Activated CD8-positive, alpha-beta T cell treated with anti-CD3 and anti-CD28 coated beads, Interleukin-2, amount 10 ng/mL, durations not matched to agents 7 days and 5 days (primary cell): ENCODE measurements at regions not wholly inside any gene's neighbourhood (a gene's known extent, or its start where the extent isn't known, plus 50 kb on each side); places are given as distances from the start of the nearest gene placed in this dataset.

ENCODE experiments used
- ATAC-seq: fragments of 150-1000 bp; cut with Tn5 transposase; one replicate; pipeline ENCODE4 v1.10.0; 2021; ENCODE audit warnings: moderate library complexity
- CTCF ChIA-PET: fragments of 350-600 bp; sonication (Branson Sonifier 250); formaldehyde crosslinking; loops from one replicate; lab custom pipeline; 2021; ENCODE audit warnings: antibody characterized with exemption; lab: Charles Lee
- POLR2A ChIA-PET: fragments of 350-600 bp; sonication (Branson Sonifier 250); formaldehyde crosslinking; loops from one replicate; lab custom pipeline; 2021; ENCODE audit warnings: antibody characterized with exemption; lab: Charles Lee
- DNase-seq: peaks from one replicate; pipeline ENCODE4 v3.0.0-alpha.2; 2020
- H3K27ac Mint-ChIP-seq: one replicate; pipeline ENCODE4 v1.8.0; 2021; ENCODE audit warnings: mild to moderate bottlenecking, mixed read lengths
- H3K27me3 Mint-ChIP-seq: one replicate; pipeline ENCODE4 v1.8.0; 2021; ENCODE audit warnings: low read depth, mixed read lengths
- H3K36me3 Mint-ChIP-seq: one replicate; pipeline ENCODE4 v1.8.0; 2021; ENCODE audit warnings: low read depth, mixed read lengths
- H3K4me1 Mint-ChIP-seq: one replicate; pipeline ENCODE4 v1.8.0; 2021; ENCODE audit warnings: low read depth, mixed read lengths
- H3K4me3 Mint-ChIP-seq: one replicate; pipeline ENCODE4 v1.8.0; 2021; ENCODE audit warnings: mild to moderate bottlenecking, mixed read lengths
- H3K9me3 Mint-ChIP-seq: one replicate; pipeline ENCODE4 v1.8.0; 2022; ENCODE audit warnings: mixed read lengths; ENCODE audit not compliant: insufficient read depth

- no peaks in the 10 kb centered on the region for H3K27me3 Mint-ChIP-seq
- no peak for ATAC-seq
- no peaks in the 10 kb centered on the region for H3K36me3 Mint-ChIP-seq
- no peaks in the 10 kb centered on the region for H3K9me3 Mint-ChIP-seq
- DNase-seq: no peak
- H3K27ac Mint-ChIP-seq: no peak overlapping the region
- CTCF ChIA-PET: no interaction called here
- POLR2A ChIA-PET: no interaction called here
- no peak overlapping the region for H3K4me3 Mint-ChIP-seq
- no peaks in the 10 kb centered on the region for H3K4me1 Mint-ChIP-seq
Observed at GRCh38 chr5:3237276-3237868, 358.3 kb upstream of the IRX1 start.

GRCh38 chr5:3234566-3234965 is 361.1 kb upstream of the IRX1 start:
- Mint-ChIP-seq H3K9me3 (no peaks in the 10 kb centered on the region), H3K4me3 (no peak overlapping the region), H3K36me3 (no peaks in the 10 kb centered on the region), H3K4me1 (no peaks in the 10 kb centered on the region), H3K27ac (no peak overlapping the region), H3K27me3 (no peaks in the 10 kb centered on the region)
- DNase-seq: no peak
- POLR2A ChIA-PET: no interaction called here
- ATAC-seq: no peak
- CTCF ChIA-PET: no interaction called here

DNA sequence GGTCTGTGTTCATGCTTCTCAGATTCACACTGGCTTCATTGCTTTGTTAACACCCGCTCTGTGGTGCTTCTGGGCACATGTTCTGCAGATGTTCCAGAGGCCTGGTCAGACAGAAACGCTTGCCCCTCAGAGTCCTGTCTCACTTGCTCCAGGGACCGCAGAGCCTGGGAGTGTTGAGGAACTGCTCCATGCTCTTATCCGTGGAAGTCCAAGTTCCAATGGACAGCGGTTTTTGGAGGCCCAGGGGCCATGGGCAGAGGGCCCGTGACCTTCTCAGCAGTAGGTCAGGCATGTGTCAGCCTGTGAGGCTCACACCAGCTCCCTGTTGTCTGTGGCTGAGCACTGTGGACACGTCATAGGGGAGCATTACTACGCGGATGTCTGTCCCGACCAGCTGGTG is 364.7 kb upstream of the IRX1 start:
- ChIA-PET POLR2A (no interaction called here), CTCF (no interaction called here)
- ATAC-seq (no peak), DNase-seq (no peak)
- Mint-ChIP-seq H3K4me3 (no peak overlapping the region), H3K36me3 (no peaks in the 10 kb centered on the region), H3K9me3 (peaks cover 8% of the 10 kb centered on the region), H3K4me1 (no peaks in the 10 kb centered on the region), H3K27me3 (no peaks in the 10 kb centered on the region), H3K27ac (no peak overlapping the region)

- Mint-ChIP-seq H3K27ac (no peak overlapping the region), H3K27me3 (no peaks in the 10 kb centered on the region), H3K36me3 (no peaks in the 10 kb centered on the region), H3K4me3 (no peak overlapping the region), H3K9me3 (peaks cover 8% of the 10 kb centered on the region), H3K4me1 (no peaks in the 10 kb centered on the region)
- POLR2A ChIA-PET: no interaction called here
- CTCF ChIA-PET: no interaction called here
- ATAC-seq (no peak), DNase-seq (no peak)
Observed at GRCh38 chr5:3230254-3230653, 365.4 kb upstream of the IRX1 start.

- no peaks in the 10 kb centered on the region for H3K27me3 Mint-ChIP-seq
- H3K4me1 Mint-ChIP-seq: no peaks in the 10 kb centered on the region
- no peak overlapping the region for H3K27ac Mint-ChIP-seq
- POLR2A ChIA-PET: no interaction called here
- CTCF ChIA-PET: no interaction called here
- no peak for ATAC-seq
- DNase-seq: no peak
- H3K4me3 Mint-ChIP-seq: no peak overlapping the region
- peaks cover 8% of the 10 kb centered on the region for H3K9me3 Mint-ChIP-seq
- H3K36me3 Mint-ChIP-seq: no peaks in the 10 kb centered on the region
Observed at GRCh38 chr5:3226196-3226920, 369.3 kb upstream of the IRX1 start.

GRCh38 chr5:3225201-3225960 is 370.3 kb upstream of the IRX1 start:
- ATAC-seq (no peak), DNase-seq (no peak)
- peaks cover 8% of the 10 kb centered on the region for H3K9me3 Mint-ChIP-seq
- no peak overlapping the region for H3K4me3 Mint-ChIP-seq
- H3K27ac Mint-ChIP-seq: no peak overlapping the region
- CTCF ChIA-PET: no interaction called here
- no peaks in the 10 kb centered on the region for H3K27me3 Mint-ChIP-seq
- H3K36me3 Mint-ChIP-seq: no peaks in the 10 kb centered on the region
- H3K4me1 Mint-ChIP-seq: no peaks in the 10 kb centered on the region
- POLR2A ChIA-PET: no interaction called here

GRCh38 chr5:3222924-3223323 is 372.7 kb upstream of the IRX1 start:
- peaks cover 8% of the 10 kb centered on the region for H3K9me3 Mint-ChIP-seq
- H3K27ac Mint-ChIP-seq: no peak overlapping the region
- H3K27me3 Mint-ChIP-seq: no peaks in the 10 kb centered on the region
- POLR2A ChIA-PET: no interaction called here
- no peak overlapping the region for H3K4me3 Mint-ChIP-seq
- CTCF ChIA-PET: no interaction called here
- no peak for DNase-seq
- no peak for ATAC-seq
- H3K36me3 Mint-ChIP-seq: no peaks in the 10 kb centered on the region
- H3K4me1 Mint-ChIP-seq: no peaks in the 10 kb centered on the region

GRCh38 chr5:3221432-3221831 is 374.2 kb upstream of the IRX1 start:
- Mint-ChIP-seq H3K27me3 (no peaks in the 10 kb centered on the region), H3K4me1 (no peaks in the 10 kb centered on the region), H3K9me3 (no peaks in the 10 kb centered on the region), H3K36me3 (no peaks in the 10 kb centered on the region), H3K4me3 (no peak overlapping the region), H3K27ac (no peak overlapping the region)
- DNase-seq (no peak), ATAC-seq (no peak)
- CTCF ChIA-PET: no interaction called here
- POLR2A ChIA-PET: no interaction called here

DNA sequence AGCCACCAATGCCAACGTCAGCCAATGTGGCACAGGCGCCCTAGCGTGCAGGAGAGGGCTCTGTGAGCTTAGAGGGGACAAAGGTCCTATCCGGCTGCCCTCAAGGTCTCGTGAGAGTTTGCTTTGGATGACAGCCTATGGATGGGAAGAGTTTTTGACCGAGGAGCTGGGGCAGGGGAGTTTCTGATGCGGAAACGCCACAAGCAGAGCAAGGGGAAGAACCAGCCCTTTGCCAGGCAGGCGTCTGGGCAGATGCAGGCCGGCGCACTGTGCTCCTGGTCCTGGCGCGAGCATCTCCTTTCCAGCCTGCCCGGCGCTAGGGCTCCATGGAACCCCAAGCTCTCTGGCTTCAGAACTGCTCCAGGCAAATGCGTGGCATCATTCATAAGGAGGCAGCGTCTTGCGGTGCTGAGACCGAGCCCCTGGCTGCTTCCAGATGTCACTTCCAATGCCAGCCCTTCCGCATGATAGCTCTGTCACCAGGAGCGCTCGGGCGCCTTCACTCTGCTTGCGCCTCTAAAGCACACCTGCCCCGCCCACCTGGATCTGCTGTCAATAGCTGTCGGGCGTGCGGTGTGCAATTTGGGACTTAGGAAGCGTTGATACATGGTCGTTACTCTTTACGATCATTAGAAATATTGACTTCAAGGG is 374.9 kb upstream of the IRX1 start:
- ATAC-seq: no peak
- no peaks in the 10 kb centered on the region for H3K27me3 Mint-ChIP-seq
- H3K36me3 Mint-ChIP-seq: no peaks in the 10 kb centered on the region
- no peaks in the 10 kb centered on the region for H3K4me1 Mint-ChIP-seq
- ChIA-PET CTCF (no interaction called here), POLR2A (no interaction called here)
- DNase-seq: no peak
- H3K27ac Mint-ChIP-seq: no peak overlapping the region
- H3K4me3 Mint-ChIP-seq: no peak overlapping the region
- H3K9me3 Mint-ChIP-seq: no peaks in the 10 kb centered on the region

DNA sequence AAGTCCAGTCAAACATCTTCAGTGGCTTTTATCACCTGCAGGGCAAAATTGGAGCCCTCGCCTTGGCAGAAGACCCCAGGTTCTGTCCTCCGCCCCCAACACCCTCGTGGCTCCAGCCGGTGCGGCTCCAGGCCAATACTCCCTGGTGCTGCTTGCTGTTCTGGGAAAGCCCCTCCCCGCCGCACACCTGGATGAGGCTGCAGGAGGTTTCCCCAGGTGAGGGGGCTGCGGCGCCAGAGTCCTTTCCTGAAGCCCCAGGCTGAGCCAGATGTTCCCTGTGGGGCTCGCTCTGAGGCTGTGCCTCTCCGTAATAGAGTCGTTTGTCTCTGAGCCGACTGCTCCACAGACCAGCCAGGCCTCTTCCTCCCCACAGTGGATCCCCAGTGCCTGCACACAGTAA is 375.4 kb upstream of the IRX1 start:
- H3K27me3 Mint-ChIP-seq: no peaks in the 10 kb centered on the region
- no peaks in the 10 kb centered on the region for H3K36me3 Mint-ChIP-seq
- DNase-seq (no peak), ATAC-seq (no peak)
- no peak overlapping the region for H3K27ac Mint-ChIP-seq
- CTCF ChIA-PET: no interaction called here
- no peak overlapping the region for H3K4me3 Mint-ChIP-seq
- H3K4me1 Mint-ChIP-seq: no peaks in the 10 kb centered on the region
- no peaks in the 10 kb centered on the region for H3K9me3 Mint-ChIP-seq
- POLR2A ChIA-PET: no interaction called here

DNA sequence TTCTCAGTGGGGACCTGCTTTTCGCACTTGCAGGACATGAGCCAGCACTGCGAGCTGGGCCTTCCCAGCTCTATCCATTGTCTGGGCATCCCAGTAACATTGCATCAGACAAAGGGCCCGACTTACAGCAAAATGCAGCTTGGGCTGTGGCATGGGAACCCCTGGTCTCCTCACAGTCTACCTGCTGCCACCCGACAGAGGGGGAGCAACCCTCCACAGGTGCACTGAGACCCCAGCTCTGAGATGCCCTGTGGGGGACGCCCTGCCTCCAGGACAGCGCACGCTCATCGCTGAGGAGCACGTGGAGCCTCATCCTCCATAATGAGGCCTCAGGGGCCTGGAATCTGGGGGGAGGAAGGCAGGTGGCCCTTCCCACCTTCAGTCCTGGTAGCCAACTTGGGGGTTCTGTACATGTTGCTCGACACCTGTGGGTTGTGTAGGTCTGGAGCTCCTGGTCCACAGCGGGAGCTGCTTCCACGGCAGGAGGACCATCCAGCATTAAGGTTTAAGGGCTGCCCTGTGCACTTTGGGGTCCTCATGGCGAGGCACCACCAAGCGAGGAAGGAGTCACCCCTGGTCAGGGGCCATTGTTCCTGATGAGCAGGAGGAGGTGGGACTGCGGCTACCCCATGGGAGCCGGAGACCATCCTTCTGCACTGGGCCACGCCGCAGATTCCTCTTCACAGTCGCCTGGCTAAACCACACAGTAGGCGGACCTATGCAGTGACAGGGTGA is 376.5 kb upstream of the IRX1 start:
- no peaks in the 10 kb centered on the region for H3K27me3 Mint-ChIP-seq
- no peak for ATAC-seq

More for the DNA sequence above, 376.5 kb upstream of the IRX1 start:
- POLR2A ChIA-PET: no interaction called here
- no peak for DNase-seq
- no peaks in the 10 kb centered on the region for H3K9me3 Mint-ChIP-seq
- H3K4me3 Mint-ChIP-seq: no peak overlapping the region
- CTCF ChIA-PET: no interaction called here
- H3K36me3 Mint-ChIP-seq: no peaks in the 10 kb centered on the region
- no peaks in the 10 kb centered on the region for H3K4me1 Mint-ChIP-seq
- H3K27ac Mint-ChIP-seq: no peak overlapping the region
